GM13977 (cell line): ENCODE measurements at regions not wholly inside any gene's neighbourhood (a gene's known extent, or its start where the extent isn't known, plus 50 kb on each side); places are given as distances from the start of the nearest gene placed in this dataset.

Source experiments
- DNase-seq: peaks from one replicate; pipeline ENCODE4 v3.0.0; 2012; ENCODE audit warnings: low spot score
- in situ Hi-C: fragments of 300-500 bp; cut with MboI; formaldehyde crosslinking; loops from one replicate; pipeline ENCODE4 v1.12.0; 2022; ENCODE audit warnings: low sequenced_read_pairs, low pct_unique_long_range_greater_than_20kb, mixed read lengths, inconsistent platforms; ENCODE audit not compliant: unreplicated experiment
- TF ChIP-seq, protein P1 (sequence below): IDR thresholded peaks from 2 replicates; pipeline ENCODE4 v1.5.1; 2012; ENCODE audit warnings: mild to moderate bottlenecking, control low read depth; ENCODE audit not compliant: insufficient read depth; ENCODE audit errors: extremely low read depth, missing control alignments

DNA sequence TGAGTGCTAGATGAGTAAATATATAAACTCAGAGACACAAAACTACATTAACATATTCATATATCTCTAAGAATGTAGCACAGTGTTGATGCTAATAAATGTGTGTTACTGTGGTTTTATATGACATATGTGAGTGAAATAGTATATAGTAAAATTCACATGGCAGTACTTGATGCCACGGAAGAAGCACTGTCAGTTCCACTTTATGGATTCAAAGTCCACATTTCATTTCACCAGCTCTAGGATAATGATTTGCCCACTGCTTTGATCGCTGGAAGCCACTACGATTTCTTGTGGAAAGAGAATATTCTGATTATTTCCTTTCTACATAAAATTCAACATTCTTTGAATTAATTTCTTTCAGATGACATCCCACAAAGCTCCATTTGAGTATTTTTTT is 181.2 kb downstream of the GBA3 start:
- in situ Hi-C loops, result no loop called here
- no peak for DNase-seq
- TF ChIP-seq, protein P1, sequence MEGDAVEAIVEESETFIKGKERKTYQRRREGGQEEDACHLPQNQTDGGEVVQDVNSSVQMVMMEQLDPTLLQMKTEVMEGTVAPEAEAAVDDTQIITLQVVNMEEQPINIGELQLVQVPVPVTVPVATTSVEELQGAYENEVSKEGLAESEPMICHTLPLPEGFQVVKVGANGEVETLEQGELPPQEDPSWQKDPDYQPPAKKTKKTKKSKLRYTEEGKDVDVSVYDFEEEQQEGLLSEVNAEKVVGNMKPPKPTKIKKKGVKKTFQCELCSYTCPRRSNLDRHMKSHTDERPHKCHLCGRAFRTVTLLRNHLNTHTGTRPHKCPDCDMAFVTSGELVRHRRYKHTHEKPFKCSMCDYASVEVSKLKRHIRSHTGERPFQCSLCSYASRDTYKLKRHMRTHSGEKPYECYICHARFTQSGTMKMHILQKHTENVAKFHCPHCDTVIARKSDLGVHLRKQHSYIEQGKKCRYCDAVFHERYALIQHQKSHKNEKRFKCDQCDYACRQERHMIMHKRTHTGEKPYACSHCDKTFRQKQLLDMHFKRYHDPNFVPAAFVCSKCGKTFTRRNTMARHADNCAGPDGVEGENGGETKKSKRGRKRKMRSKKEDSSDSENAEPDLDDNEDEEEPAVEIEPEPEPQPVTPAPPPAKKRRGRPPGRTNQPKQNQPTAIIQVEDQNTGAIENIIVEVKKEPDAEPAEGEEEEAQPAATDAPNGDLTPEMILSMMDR, result no peak

DNA sequence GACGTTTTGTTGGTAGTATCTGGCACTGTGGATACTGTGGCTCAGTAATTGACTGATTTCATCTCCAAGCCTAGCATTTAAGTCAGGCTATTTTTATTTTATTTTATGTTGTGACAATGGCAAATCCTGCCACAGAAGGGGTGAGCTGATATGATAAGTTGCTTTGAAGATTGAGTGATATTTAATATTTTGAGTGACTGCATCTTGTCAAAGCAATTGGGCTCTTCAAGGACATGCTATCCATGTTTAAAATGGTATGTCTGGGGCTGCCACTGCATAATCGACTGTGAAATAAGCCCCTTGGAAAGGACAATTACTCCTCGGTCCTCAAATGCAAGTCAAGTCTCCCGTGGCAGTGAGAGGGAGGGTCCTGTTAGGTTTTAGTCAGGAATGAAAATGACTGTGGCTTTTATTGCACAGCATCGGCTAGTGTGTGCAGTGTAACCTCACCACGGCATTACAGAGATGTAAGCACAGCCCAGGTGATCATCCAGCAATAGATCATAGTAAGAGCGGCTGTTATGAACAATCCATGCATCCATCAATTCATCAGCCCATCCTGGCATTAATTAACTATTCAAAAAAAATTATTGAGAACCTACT is 178.2 kb downstream of the GBA3 start:
- DNase-seq, result no peak
- in situ Hi-C loops, result no loop called here
- TF ChIP-seq, protein P1, result no peak

DNA sequence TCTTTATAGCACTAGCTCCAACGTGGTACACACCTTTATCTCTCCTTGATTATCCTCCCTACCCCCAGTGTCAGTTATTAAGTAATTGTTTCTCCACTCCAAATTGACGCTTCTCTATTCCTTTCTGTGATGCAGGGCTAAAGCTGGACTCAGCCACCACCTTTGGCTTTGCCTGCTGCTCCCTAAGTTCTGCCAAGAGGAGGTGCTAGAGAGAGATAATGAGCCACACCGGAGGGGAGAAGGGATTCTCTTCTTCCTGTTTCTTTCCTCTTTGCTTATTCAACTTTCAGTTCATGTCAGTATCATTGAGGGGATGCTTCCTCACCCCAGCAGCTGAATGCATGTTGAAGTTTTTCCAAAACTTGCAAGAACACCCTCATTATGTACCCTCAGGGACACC is 176.5 kb downstream of the GBA3 start:
- in situ Hi-C loops, result no loop called here

More for the DNA sequence above, 176.5 kb downstream of the GBA3 start:
- DNase-seq, result no peak
- TF ChIP-seq, protein P1, result no peak
